HG03045 (cell line): ENCODE measurements at regions not wholly inside any gene's neighbourhood (a gene's known extent, or its start where the extent isn't known, plus 50 kb on each side); places are given as distances from the start of the nearest gene placed in this dataset.

Experiments used
- ATAC-seq: cut with Tn5 transposase; IDR thresholded peaks from one replicate; pipeline ENCODE4 v1.9.1; 2021; ENCODE audit warnings: mild to moderate bottlenecking, moderate library complexity; ENCODE audit not compliant: unreplicated experiment

DNA sequence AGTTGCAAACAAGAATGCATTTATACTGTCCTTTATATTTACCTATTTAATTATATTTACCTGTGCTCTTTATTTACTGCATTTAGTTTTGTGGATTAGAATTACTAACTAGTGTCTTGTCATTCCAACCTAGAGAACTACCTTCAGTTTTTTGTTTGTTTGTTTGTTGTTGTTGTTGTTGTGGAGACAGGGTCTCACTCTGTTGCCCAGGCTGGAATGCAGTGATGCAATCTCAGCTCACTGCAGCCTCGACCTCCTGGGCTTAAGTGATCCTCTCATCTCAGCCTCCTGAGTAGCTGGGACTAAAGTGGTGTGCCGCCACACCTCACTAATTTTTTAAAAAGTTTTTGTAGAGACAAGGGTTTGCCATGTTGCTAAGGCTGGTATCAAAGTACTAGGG, 156.4 kb upstream of the AKR1E2 start:
- ATAC-seq, result no peak

DNA sequence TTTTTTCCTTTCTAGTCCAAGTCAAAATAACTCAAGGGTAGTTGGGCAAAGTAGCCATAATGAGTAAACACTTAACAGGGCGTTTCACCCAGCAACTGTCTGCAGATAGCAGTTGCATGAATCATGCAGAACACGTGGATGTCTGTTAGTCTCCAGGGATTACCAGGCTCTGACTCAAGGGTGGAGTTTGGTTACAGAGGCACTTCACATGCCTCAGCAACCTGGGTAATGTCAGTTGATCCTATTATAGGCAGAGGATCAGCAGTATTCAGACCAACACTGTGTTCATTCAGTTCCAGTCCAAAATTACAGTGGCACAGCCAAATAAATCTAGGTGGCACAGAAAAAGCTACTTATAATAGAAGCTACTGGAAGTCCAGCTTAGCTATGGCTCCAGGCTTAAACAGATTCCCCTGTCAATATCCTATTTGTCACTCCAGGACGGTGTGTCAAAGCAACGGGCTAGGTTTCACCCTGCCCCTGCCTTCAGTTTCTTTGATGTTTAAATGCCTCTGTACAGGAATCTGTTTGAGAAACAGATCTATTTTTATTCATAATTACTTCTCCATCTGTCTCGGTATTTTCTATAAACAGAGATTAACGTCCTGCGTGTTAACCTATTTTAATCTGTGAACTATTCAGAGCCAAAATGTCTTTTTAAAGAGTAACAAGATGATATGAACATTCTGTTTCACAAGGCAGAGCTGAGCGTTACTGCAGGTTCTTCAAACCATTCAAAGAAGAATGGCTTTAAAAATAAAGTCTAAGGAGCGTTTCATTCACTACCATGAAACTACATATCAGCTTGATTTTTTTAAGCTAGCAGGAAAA, 162.6 kb upstream of the AKR1E2 start:
- ATAC-seq, result no peak

DNA sequence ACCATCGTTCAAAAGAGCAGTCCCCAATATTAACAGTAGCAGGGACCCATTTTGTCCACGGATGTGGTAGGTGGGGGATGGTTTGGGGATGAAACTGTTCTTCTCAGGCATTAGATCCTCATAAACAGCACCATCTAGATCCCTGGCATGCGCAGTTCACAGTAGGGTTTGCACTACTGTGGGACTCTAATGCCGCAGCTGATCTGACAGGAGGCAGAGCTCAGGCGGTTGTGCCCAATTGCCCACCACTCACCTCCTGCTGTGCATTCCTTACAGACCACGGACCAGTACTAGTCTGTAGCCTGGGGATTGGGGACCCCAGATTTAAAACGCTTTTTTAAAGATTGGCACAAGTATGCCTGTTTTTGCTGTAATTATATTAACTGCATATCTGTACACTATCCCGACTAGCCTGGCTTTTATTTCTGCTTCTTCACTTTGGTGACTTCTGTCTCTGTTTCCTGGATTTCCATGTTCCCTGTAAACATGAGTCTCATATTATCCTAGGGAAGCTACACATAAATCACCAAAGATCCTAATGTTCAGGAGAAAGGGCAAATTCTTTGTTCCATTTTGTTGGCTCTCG, 163.3 kb upstream of the AKR1E2 start:
- no peak for ATAC-seq

DNA sequence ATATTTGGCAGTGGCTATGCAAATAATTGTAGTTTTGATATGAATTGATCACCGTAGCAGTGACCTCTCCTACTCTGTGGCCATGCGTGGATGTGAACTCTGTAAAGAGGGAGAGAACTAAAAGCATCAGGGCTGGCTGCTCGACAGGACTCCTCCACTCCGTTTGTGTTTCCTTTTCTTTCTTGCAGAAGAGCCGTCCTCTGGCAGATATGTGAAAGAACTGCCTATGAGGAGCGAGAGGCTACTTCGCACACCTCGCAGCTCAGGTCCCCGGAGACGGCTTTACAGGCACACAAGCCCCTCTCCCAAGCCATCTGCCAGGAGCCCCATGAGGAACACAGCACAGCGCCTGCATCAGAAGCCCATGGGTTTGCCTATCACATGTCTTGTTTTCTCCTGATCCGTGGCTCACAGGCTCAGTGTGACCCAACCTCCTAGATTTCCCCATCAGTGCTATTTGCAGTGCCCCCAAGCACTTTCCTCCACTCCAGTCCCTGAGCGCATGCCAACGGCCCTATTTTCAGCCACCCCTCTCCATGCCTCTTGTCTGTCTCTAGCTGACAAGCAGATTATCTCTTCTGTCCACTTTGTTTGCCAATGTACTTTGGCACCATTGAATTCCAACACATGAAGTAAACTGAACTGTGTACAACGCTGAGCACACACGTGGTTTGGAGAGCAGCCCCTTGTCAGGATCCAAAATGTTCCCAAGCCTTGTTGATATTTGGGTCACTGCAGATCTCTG, 164.3 kb upstream of the AKR1E2 start:
- ATAC-seq, result no peak

DNA sequence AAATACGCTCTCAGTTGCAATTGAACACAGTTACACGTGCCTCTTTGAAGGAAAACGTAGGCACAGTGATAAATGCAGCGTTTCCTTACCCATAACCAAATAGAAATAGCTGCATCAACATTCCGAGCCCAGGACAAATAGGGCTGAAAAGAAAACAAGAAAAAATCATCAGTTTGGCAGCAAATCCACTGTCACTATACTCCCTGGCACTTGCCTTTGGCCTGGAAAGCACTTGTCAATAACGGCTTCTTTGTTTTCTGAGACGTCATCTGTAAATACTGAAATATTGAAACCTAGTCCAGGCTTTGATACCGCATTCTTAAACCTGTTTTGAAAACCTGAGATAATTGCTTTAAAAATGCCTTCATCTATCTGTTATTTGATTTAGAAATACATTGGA, 167.2 kb upstream of the AKR1E2 start:
- ATAC-seq, result no peak

DNA sequence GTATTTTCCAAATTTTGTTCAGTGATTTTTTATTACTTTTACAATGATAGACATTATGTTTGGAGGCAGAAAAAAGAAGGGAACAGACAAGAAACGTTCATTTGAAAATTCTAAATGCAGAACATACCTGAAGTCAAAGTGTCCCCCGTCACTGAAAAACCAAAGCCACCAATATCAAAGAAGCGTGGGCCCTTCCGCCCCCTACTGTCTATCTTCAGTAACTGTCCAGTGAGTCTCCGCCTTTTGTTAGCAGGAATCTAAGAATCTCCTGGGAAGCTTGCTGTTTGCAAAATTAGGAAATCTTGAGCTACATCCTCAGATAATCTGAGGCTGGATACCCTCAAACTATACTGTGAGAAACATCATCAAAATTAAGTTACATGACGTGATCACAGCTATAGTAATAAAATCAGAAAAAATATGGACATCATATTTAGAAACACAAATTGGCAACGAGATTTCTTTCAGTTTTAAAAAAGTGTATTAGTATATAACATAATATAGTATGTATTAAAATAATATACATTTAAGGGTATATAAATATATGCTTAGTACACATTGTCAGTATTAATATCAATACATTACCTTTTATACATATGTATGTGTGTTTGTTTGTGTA, 169.3 kb upstream of the AKR1E2 start:
- ATAC-seq, result no peak

DNA sequence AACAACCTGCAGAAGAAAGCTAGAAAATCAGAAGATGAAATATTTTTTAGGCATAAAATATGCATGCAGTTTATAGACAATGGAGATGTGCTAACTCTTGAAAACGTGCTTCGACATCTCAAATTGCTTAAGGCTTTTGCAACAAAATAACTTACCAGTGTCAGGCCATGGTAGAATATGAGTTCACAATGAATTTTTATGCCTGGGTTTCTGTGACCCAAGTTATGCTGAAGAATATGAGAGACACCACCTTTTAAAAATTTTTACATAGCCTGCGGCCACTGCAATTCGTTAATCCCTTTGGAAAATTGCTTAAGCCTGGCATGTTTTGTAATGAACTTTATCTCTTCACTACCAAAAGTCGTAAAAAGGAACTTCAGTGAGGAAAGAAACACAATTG, 170.1 kb upstream of the AKR1E2 start:
- no peak for ATAC-seq

DNA sequence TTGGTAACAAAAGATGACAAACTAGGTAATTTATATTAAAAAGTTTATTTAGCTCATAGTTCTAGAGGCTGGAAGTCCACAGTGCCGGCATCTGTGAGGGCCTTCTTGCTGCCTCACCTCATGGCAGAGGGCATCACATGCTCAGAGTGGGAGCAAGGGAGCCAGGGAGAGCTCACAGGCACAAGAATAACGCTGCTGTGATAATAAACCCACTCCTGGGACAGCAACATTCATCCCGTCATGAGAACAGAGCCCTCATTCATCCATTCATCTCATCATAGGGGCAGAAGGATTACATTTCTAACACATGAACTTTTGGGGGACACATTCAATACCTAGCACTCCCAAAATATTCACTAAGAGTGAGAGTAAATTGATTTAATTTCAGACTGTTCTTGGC, 170.6 kb upstream of the AKR1E2 start:
- no peak for ATAC-seq

DNA sequence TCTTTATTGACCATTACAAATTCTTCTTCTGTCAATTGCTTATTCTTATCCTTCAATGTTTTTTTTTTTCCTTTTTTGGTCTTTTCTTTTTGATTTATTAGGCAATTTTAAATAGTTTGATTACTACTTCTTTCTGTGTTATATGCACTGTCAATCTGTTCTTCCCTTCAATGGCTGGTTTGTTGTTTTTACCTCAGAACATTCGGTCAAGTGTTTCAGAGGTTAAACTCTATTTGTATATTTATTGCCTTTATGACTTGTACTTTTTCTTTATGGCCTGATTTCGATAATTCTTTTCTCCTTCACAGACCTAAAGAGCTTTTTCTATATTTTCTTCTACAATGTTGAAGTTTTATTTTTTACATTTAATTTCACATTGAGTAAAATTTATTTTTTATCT, 171.5 kb upstream of the AKR1E2 start:
- ATAC-seq, result no peak

DNA sequence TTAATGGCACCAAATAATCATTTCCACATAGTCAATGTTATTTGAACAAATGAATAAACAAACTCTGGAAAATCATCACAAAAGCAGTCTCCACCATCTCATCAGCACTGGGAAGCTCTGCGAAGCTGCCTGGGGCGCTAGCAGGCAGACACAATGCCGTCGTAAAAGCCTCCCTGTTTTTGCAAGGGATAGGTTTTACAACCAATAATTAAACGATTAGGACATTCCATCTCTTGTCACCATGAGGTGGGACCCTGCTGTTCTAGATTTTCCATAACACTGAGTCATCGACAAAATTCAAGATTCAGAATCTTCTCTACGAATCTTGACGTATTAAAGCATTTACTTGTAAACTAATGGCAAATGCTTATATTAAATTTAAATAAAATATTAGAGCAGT, 172.8 kb upstream of the AKR1E2 start:
- no peak for ATAC-seq

DNA sequence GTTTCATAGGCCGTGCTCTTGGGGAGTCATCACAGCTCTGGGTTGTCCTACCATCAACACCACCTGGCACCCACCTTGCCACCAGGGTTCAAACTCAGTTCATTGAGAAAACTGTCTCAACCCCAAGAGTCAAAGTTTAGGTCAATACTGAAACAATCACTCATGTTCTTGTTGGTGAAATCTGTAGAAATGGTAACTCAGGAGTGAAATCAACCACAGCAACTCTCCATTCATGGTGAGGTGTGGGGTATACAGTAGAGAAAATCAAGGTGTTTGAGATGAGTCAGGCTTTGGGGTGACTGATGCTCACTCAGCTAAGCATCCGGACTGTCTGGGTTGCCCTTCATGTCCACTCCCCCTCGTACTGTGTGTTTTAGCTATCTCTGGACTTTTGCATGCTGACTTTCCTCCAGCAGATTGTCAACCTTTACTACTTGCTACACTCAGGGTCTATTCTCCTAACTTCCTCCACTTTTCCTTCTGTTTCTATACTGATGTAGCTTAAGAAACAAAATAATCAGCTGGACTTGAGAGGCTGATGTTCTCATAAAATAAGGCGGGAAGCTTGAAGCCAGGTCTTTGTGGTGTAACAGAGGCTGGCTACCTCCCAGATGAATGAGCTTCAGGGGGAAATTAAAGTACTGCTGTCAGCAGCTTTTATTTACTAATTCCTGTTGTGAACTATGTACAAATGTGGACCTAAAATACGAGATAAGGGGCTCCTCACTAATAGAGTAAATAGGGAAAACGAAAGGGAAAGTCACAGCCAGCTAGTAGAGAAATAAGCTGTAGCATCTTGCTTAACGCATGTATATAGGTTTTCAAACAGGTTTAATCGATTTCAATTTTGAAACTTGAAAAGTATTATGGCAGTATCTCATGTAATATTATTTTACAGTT, 173.6 kb upstream of the AKR1E2 start:
- ATAC-seq, result peak; percentile 51

DNA sequence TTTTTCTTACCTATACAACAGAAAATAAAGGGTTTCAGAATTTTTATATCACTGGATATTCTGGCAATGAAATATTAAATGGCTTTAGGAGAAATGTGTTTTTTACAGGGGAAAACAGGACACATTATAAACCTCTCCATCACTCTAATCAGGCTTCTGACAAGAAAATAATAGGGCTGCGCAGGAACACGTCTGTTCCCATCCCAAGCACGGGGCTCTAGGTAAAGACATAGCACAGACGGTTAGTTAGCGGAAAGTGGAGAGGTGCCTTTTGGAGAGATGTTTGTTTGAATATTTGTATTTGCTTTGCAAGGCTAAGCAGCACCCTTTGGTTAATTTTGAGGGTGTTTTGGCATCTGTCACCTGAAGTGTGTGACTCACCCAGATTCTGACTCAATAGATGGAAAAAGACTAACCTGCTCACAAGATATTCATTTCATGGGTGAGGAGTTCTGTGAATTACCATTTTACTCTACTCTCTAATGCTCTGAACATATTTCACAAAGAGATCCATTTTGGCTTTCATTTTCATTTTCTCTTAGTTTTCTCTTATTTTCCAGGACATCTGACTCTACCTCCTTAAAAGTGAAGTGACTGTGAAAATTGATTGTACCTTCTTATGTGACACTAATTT, 174.5 kb upstream of the AKR1E2 start:
- ATAC-seq, result peak; percentile 46

DNA sequence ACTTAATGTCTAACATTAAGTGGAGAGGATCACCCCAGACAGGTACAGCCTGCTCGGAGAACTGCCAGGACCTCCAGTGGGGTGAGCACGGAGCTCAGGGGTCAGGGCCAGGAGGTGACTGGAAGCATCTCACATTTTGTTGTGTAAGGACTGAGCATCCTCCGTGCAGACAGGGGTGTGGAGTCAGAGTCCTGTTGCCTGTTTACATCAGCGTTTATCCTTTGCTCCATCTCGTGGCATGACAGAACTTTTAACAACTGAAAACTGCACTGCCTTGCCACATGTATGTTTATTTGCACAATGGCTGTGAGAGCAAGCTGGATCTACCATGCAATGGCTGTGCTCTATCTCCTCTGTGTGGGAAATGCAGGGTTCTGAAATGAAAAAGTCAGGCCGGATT, 175.4 kb upstream of the AKR1E2 start:
- ATAC-seq, result no peak

DNA sequence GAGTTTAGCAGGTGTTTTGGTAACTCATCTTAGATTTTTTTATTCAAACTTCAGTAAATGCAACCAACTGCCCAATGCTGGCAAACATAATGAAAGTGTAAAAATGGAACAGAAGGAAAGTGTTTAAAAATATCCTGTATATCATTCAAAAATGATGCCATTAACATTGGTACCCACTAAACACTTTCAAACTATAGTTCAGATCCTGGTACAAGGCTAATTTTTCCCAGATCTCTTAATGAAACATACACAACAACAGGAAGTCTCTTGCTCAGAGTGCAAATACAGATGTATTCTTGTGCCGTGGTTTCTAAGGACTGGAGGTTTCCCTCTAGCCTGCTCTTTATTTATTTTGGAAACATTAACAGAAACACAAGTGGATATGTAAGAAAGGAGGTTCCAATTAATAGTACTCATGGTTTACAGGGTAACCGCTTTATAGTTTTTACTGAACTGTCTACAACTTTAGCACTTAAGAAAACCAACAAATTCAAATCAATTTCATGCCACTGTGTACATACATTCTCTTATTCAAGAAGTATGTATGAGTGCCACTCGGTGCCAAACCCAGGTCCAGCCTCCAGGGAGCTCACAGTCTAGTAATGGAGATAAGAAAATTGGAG, 176.0 kb upstream of the AKR1E2 start:
- ATAC-seq, result no peak

DNA sequence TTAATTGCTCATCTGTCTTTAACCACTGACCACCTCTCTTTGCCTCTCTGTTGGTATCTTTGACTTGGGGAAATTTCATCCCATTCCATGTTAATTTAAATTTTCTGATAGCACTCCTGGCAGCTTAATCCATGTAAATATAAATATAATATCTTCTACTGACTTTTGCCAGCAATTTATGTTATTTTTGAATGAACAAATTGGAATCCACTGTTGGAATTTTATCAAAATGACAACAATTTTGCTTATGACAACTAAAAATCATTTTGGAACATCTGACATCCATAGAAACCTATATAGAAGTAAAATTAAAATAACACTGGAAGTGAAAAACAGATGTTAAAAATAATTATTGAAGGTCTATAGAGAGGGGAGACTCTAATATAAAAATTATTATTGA, 176.5 kb upstream of the AKR1E2 start:
- no peak for ATAC-seq

DNA sequence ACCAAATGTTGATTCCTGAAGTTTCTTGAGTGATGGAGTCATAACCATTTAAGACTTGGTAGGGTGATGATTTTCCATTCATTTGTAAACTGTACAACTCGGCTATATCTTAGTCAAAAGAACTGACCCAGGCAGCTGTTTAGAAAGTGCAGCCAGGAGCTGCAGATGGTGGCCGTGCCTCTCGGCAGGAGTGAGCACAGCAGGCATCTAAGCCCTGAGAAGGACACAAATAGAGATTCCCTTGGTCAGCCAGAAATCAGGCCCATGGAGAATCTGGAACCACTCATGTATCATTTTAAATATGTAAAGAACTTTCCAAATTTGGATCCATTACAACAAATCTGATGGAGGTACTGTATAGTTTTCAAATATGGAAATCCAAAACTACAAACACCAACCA, 177.0 kb upstream of the AKR1E2 start:
- no peak for ATAC-seq

DNA sequence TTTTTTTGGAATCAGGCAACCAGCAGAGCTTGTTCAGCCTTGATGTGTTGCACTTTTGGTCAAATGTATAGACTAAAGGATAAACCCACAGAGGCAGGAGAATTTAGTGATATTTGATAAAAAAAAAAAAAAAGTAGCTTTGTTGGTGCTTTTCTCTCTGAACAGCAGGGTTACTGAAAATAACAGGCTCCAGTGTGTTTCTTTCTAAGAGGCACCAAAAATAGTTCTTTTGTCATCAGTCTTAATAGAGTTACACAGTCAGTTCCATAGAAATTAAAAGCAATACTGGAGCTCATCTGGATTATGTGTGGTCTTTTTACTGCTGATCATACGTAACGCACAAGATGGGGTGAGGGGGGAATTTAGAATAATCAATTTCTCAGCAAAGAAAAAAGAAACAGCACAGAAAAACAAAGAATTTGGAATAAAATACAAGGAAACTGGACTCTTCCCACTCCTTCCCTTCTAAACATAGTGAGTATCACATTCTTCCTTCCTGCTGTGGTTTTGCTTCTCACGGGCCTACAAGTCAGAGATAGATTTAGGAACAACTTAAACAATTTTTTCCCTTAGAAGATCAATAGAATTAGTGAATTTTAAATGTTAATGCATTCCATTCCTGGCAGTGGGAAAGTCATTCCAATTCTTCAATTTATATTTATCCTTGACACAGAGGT, 178.8 kb upstream of the AKR1E2 start:
- ATAC-seq, result no peak

DNA sequence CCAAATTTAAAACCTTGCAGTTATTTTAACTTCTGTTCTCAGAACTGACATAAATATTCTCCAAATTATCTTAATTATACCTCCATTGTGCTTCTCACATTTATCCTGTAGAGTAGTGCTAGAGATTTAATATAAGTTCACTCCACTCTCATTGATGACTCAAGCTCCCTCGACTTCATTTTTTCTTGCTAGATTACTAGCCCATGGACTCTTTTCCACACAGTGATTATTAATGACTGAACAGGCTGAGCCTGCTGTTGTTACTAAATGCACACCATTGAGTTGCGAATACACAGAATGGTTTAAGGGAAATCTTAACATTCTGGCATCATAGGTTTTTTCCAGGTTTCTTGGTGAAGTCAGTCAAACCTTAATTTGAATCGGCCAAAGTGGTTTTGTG, 179.5 kb upstream of the AKR1E2 start:
- no peak for ATAC-seq

DNA sequence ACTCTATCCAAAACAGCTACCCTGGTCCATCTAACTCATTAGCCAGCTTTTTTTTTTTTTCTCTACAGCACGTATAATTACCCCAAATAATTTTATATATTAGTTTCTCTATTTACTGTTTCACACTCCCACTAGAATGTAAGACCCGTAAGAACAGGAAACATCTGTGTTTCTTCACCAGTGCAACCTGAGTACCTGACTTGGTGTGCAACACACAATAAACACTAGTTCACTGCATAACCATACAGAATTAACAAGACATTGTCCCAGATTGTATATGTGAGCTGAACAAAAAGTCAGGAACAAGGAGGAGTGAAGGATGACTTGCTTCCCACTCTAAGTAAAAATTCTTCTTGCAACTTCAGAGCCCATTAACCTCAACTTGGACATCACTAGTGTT, 180.2 kb upstream of the AKR1E2 start:
- no peak for ATAC-seq
